ENCODE measurements at regions not wholly inside any gene's neighbourhood (a gene's known extent, or its start where the extent isn't known, plus 50 kb on each side); places are given as distances from the start of the nearest gene placed in this dataset.

- Histone ChIP-seq H3K27ac (no peak overlapping the region), H3K9me3 (no peaks in the 10 kb centered on the region), H3K36me3 (no peaks in the 10 kb centered on the region), H3K4me1 (replicated peaks) (no peaks in the 10 kb centered on the region), H3K27me3 (replicated peaks; ENCODE audit: insufficient read depth) (peaks cover 2% of the 10 kb centered on the region), H3K4me3 (no peak overlapping the region)
- intact Hi-C loops (cut with DNase I), result no loop called here
- no peak for TF ChIP-seq POLR2AphosphoS5 (IDR thresholded peaks at IDR 0.05)
- TF ChIP-seq, protein P1, sequence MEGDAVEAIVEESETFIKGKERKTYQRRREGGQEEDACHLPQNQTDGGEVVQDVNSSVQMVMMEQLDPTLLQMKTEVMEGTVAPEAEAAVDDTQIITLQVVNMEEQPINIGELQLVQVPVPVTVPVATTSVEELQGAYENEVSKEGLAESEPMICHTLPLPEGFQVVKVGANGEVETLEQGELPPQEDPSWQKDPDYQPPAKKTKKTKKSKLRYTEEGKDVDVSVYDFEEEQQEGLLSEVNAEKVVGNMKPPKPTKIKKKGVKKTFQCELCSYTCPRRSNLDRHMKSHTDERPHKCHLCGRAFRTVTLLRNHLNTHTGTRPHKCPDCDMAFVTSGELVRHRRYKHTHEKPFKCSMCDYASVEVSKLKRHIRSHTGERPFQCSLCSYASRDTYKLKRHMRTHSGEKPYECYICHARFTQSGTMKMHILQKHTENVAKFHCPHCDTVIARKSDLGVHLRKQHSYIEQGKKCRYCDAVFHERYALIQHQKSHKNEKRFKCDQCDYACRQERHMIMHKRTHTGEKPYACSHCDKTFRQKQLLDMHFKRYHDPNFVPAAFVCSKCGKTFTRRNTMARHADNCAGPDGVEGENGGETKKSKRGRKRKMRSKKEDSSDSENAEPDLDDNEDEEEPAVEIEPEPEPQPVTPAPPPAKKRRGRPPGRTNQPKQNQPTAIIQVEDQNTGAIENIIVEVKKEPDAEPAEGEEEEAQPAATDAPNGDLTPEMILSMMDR (IDR thresholded peaks at IDR 0.05), result no peak
- no peak for TF ChIP-seq POLR2A (IDR thresholded peaks at IDR 0.05)
- DNase-seq (ENCODE audit: low spot score), result no peak
- WGBS, result 70% methylated on average over 2 of the region's 2 CpGs
Measured at GRCh38 chr6:40265615-40266014, 321.5 kb downstream of the LRFN2 start.

GRCh38 chr6:40263970-40264369, 323.2 kb downstream of the LRFN2 start:
- no peaks in the 10 kb centered on the region for H3K9me3 ChIP-seq
- intact Hi-C loops (cut with DNase I), result no loop called here
- no peak overlapping the region for H3K4me3 ChIP-seq
- DNase-seq (ENCODE audit: low spot score), result no peak
- H3K27ac ChIP-seq, result no peak overlapping the region
- H3K4me1 ChIP-seq (replicated peaks), result no peaks in the 10 kb centered on the region
- peaks cover 2% of the 10 kb centered on the region for H3K27me3 ChIP-seq (replicated peaks; ENCODE audit: insufficient read depth)
- TF ChIP-seq, protein P1 (IDR thresholded peaks at IDR 0.05), result no peak
- TF ChIP-seq POLR2AphosphoS5 (IDR thresholded peaks at IDR 0.05) (no peak), POLR2A (IDR thresholded peaks at IDR 0.05) (no peak)
- no peaks in the 10 kb centered on the region for H3K36me3 ChIP-seq
- WGBS, result 24% methylated on average over 2 of the region's 2 CpGs

DNA sequence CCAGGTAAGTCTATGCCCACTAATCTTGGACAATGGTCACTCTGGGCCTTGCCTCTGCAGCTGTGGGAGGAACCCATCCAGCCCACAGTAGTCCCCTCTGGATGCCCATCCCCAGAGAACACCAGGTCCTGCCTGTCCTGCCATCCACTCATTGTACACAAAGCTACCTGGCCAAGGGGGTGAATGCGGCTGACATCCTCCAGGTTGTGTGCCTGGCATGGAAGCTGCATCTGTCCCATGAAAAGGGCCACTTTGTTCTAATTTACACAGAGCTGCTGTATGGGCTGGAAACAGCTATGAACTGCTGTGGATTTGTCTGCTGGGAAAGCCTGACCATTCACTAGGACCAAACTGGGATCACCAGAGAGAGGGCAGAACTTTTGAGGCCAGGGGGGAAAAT, 324.8 kb downstream of the LRFN2 start:
- TF ChIP-seq, protein P1 (IDR thresholded peaks at IDR 0.05), result no peak
- TF ChIP-seq POLR2AphosphoS5 (IDR thresholded peaks at IDR 0.05) (no peak), POLR2A (IDR thresholded peaks at IDR 0.05) (no peak)
- no peak for DNase-seq (ENCODE audit: low spot score)
- Histone ChIP-seq H3K4me3 (no peak overlapping the region), H3K27me3 (replicated peaks; ENCODE audit: insufficient read depth) (peaks cover 2% of the 10 kb centered on the region), H3K27ac (no peak overlapping the region), H3K36me3 (no peaks in the 10 kb centered on the region), H3K4me1 (replicated peaks) (no peaks in the 10 kb centered on the region), H3K9me3 (no peaks in the 10 kb centered on the region)
- 100% methylated on average over 1 of the region's 1 CpG for WGBS
- intact Hi-C loops (cut with DNase I), result no loop called here

GRCh38 chr6:40258531-40258930, 324.3 kb upstream of the MOCS1 start:
- Histone ChIP-seq H3K36me3 (no peaks in the 10 kb centered on the region), H3K4me3 (no peak overlapping the region), H3K27ac (no peak overlapping the region), H3K4me1 (replicated peaks) (no peaks in the 10 kb centered on the region), H3K27me3 (replicated peaks; ENCODE audit: insufficient read depth) (peaks cover 2% of the 10 kb centered on the region), H3K9me3 (no peaks in the 10 kb centered on the region)
- DNase-seq (ENCODE audit: low spot score), result no peak
- intact Hi-C loops (cut with DNase I), result no loop called here
- TF ChIP-seq, protein P1 (IDR thresholded peaks at IDR 0.05), result no peak
- no peak for TF ChIP-seq POLR2A (IDR thresholded peaks at IDR 0.05)
- TF ChIP-seq POLR2AphosphoS5 (IDR thresholded peaks at IDR 0.05), result no peak
- 55% methylated on average over 5 of the region's 5 CpGs for WGBS

- WGBS, result 90% methylated on average over 1 of the region's 1 CpG
- Histone ChIP-seq H3K27me3 (replicated peaks; ENCODE audit: insufficient read depth) (peaks cover 2% of the 10 kb centered on the region), H3K36me3 (no peaks in the 10 kb centered on the region), H3K9me3 (no peaks in the 10 kb centered on the region), H3K4me3 (no peak overlapping the region), H3K4me1 (replicated peaks) (no peaks in the 10 kb centered on the region), H3K27ac (no peak overlapping the region)
- DNase-seq (ENCODE audit: low spot score), result no peak
- intact Hi-C loops (cut with DNase I), result no loop called here
- TF ChIP-seq, protein P1 (IDR thresholded peaks at IDR 0.05), result no peak
- TF ChIP-seq POLR2AphosphoS5 (IDR thresholded peaks at IDR 0.05) (no peak), POLR2A (IDR thresholded peaks at IDR 0.05) (no peak)
Measured at GRCh38 chr6:40256831-40257230, 322.6 kb upstream of the MOCS1 start.
